H9 (cell line): ENCODE measurements at regions not wholly inside any gene's neighbourhood (a gene's known extent, or its start where the extent isn't known, plus 50 kb on each side); places are given as distances from the start of the nearest gene placed in this dataset.
"Not testable (repeated sequence)": the region's sequence is repeated elsewhere in the genome, so short reads cannot be mapped to it uniquely, and the experiment has no call there.

Experiments used
- DNase-seq: peaks from one replicate; pipeline ENCODE4 v3.0.0-alpha.2; 2017
- H2AFZ ChIP-seq: one replicate; pipeline ENCODE4 v1.6.1; 2013; ENCODE audit warnings: mild to moderate bottlenecking, low read length, control low read depth, moderate library complexity
- H2AK5ac ChIP-seq: 2 replicates; pipeline ENCODE4 v1.6.1; 2013; ENCODE audit warnings: low read length, control low read depth, mixed read lengths; ENCODE audit not compliant: insufficient read length
- H2BK120ac ChIP-seq: one replicate; pipeline ENCODE4 v1.6.1; 2013; ENCODE audit warnings: low read depth, mild to moderate bottlenecking, low read length, control low read depth, inconsistent platforms; ENCODE audit not compliant: poor library complexity, severe bottlenecking
- H2BK12ac ChIP-seq: 2 replicates; pipeline ENCODE4 v1.6.1; 2013; ENCODE audit warnings: low read length, control low read depth, mixed read lengths, low read depth; ENCODE audit not compliant: insufficient read length
- H2BK15ac ChIP-seq: 2 replicates; pipeline ENCODE4 v1.6.1; 2013; ENCODE audit warnings: low read depth, low read length, control low read depth
- H2BK20ac ChIP-seq: one replicate; pipeline ENCODE4 v1.6.1; 2013; ENCODE audit warnings: low read depth, mild to moderate bottlenecking, low read length, control low read depth, inconsistent platforms; ENCODE audit not compliant: poor library complexity, severe bottlenecking
- H2BK5ac ChIP-seq: 2 replicates; pipeline ENCODE4 v1.6.1; 2013; ENCODE audit warnings: low read length, control low read depth, mixed read lengths; ENCODE audit not compliant: insufficient read length
- H3K14ac ChIP-seq: 2 replicates; pipeline ENCODE4 v1.6.1; 2013; ENCODE audit warnings: low read length, control low read depth; ENCODE audit not compliant: insufficient read depth
- H3K18ac ChIP-seq: 2 replicates; pipeline ENCODE4 v1.6.1; 2013; ENCODE audit warnings: low read depth, mild to moderate bottlenecking, mixed read lengths, low read length, control low read depth; ENCODE audit not compliant: insufficient read length
- H3K23ac ChIP-seq: 2 replicates; pipeline ENCODE4 v1.6.1; 2013; ENCODE audit warnings: low read length, control low read depth, mixed read lengths, low read depth; ENCODE audit not compliant: insufficient read length
- H3K23me2 ChIP-seq: 2 replicates; pipeline ENCODE4 v1.6.1; 2013; ENCODE audit warnings: low read depth, mild to moderate bottlenecking, mixed read lengths, low read length, control low read depth; ENCODE audit not compliant: insufficient read length, poor library complexity, severe bottlenecking
- H3K27ac ChIP-seq: 2 replicates; pipeline ENCODE4 v1.5.1; 2013; ENCODE audit warnings: low read length, control low read depth, mixed read lengths, low read depth; ENCODE audit not compliant: insufficient read length
- H3K27me3 ChIP-seq: 2 replicates; pipeline ENCODE4 v1.6.1; 2013; ENCODE audit warnings: low read length, control low read depth, inconsistent platforms; ENCODE audit not compliant: insufficient read depth
- H3K4ac ChIP-seq: 2 replicates; pipeline ENCODE4 v1.6.1; 2013; ENCODE audit warnings: low read depth, mild to moderate bottlenecking, control low read depth, inconsistent platforms, low read length, moderate library complexity
- H3K4me1 ChIP-seq: 2 replicates; pipeline ENCODE4 v1.6.1; 2013; ENCODE audit warnings: low read length, control low read depth, inconsistent platforms; ENCODE audit not compliant: insufficient read depth
- H3K4me2 ChIP-seq: 2 replicates; pipeline ENCODE4 v1.6.1; 2013; ENCODE audit warnings: low read length, control low read depth, mixed read lengths; ENCODE audit not compliant: insufficient read length, insufficient read depth
- H3K56ac ChIP-seq: 2 replicates; pipeline ENCODE4 v1.6.1; 2013; ENCODE audit warnings: low read depth, mild to moderate bottlenecking, mixed read lengths, low read length, control low read depth; ENCODE audit not compliant: insufficient read length
- H3K79me1 ChIP-seq: 2 replicates; pipeline ENCODE4 v1.6.1; 2013; ENCODE audit warnings: low read depth, mild to moderate bottlenecking, moderate library complexity, low read length, control low read depth, inconsistent platforms; ENCODE audit not compliant: insufficient read depth, poor library complexity, severe bottlenecking
- H3K79me2 ChIP-seq: 2 replicates; pipeline ENCODE4 v1.6.1; 2013; ENCODE audit warnings: low read length, control low read depth, inconsistent platforms; ENCODE audit not compliant: insufficient read depth
- H3K9ac ChIP-seq: 2 replicates; pipeline ENCODE4 v1.6.1; 2013; ENCODE audit warnings: low read length, control low read depth, mixed read lengths; ENCODE audit not compliant: insufficient read length; ENCODE audit errors: extremely low read depth
- H3K9me3 ChIP-seq: one replicate; pipeline ENCODE4 v1.6.1; 2013; ENCODE audit warnings: low read depth, low read length, inconsistent platforms; ENCODE audit not compliant: control insufficient read depth
- H3T11ph ChIP-seq: one replicate; pipeline ENCODE4 v1.6.1; 2013; ENCODE audit warnings: mild to moderate bottlenecking, low read length, control low read depth, inconsistent platforms
- H4K20me1 ChIP-seq: one replicate; pipeline ENCODE4 v1.6.1; 2013; ENCODE audit not compliant: control insufficient read depth, insufficient read length, insufficient read depth
- H4K5ac ChIP-seq: 2 replicates; pipeline ENCODE4 v1.6.1; 2013; ENCODE audit warnings: low read depth, mild to moderate bottlenecking, mixed read lengths, low read length, control low read depth; ENCODE audit not compliant: insufficient read length
- H4K8ac ChIP-seq: replicated peaks from 2 replicates; pipeline ENCODE4 v1.6.1; 2013; ENCODE audit warnings: low read length, control low read depth, mixed read lengths, low read depth; ENCODE audit not compliant: insufficient read length
- H4K91ac ChIP-seq: 2 replicates; pipeline ENCODE4 v1.6.1; 2013; ENCODE audit warnings: low read depth, mild to moderate bottlenecking, moderate library complexity, mixed read lengths, low read length, control low read depth; ENCODE audit not compliant: insufficient read length
- H3K27ac Mint-ChIP-seq, 3 experiments: 2 replicates in 2 of 3; 3 replicates in 1 of 3; pipeline ENCODE4 v1.8.0; 2020 to 2021; ENCODE audit warnings: mixed read lengths in 3 of 3, mild to moderate bottlenecking in 1 of 3, moderate library complexity in 1 of 3
- H3K27me3 Mint-ChIP-seq: 2 replicates; pipeline ENCODE4 v1.8.0; 2021; ENCODE audit warnings: low read depth, mild to moderate bottlenecking, moderate library complexity, mixed read lengths
- H3K36me3 Mint-ChIP-seq, 3 experiments: 2 replicates in 2 of 3; 3 replicates in 1 of 3; pipeline ENCODE4 v1.8.0; 2020 to 2021; ENCODE audit warnings: low read depth in 3 of 3, mixed read lengths in 3 of 3; ENCODE audit not compliant: insufficient read depth in 1 of 3
- H3K4me1 Mint-ChIP-seq, 2 experiments: 2 replicates each; pipeline ENCODE4 v1.8.0; 2020; ENCODE audit warnings: mixed read lengths in 2 of 2
- H3K4me3 Mint-ChIP-seq, 2 experiments: 2 replicates in 1 of 2; 3 replicates in 1 of 2; pipeline ENCODE4 v1.8.0; 2020 to 2021; ENCODE audit warnings: mild to moderate bottlenecking in 2 of 2, mixed read lengths in 2 of 2, moderate library complexity in 1 of 2
- H3K9me3 Mint-ChIP-seq, 2 experiments: 2 replicates in 1 of 2; 3 replicates in 1 of 2; pipeline ENCODE4 v1.8.0; 2020; ENCODE audit warnings: mild to moderate bottlenecking in 2 of 2, mixed read lengths in 2 of 2, moderate library complexity in 1 of 2
- CTCF ChIP-seq: fragments of 200-600 bp; sonication (generic); conservative IDR thresholded peaks from 3 replicates; pipeline ENCODE4 v1.8.0; 2021; ENCODE audit warnings: antibody characterized with exemption, mild to moderate bottlenecking
- WGBS: extraction: QIAGEN DNeasy Blood & Tissue Kit; methylation state at CpG from one replicate; pipeline ENCODE4 v1.1.7; 2013; ENCODE audit warnings: missing lambda C conversion rate, low lambda C conversion rate, mixed read lengths; ENCODE audit not compliant: insufficient read length; ENCODE audit errors: extremely low coverage; 5-methylcytosine and 5-hydroxymethylcytosine counted together

GRCh38 chr4:12359420-12359819 is 930.7 kb upstream of the HS3ST1 start:
- H3K27ac ChIP-seq = no peak overlapping the region
- no peak overlapping the region for H4K5ac ChIP-seq
- no peak overlapping the region for H3K4me2 ChIP-seq
- H2BK120ac ChIP-seq = no peak overlapping the region
- H3K27me3 ChIP-seq = no peaks in the 10 kb centered on the region
- Mint-ChIP-seq H3K4me1 (peaks cover 18 to 24% of the 10 kb centered on the region in 2 experiments), H3K9me3 (0 out of 5 replicates have a peak, but pooled peaks cover 0 to 2% of the 10 kb centered on the region in 2 experiments), H3K27me3 (no peaks in the 10 kb centered on the region), H3K27ac (no peak overlapping the region), H3K36me3 (peaks cover 0 to 6% (median 0%) of the 10 kb centered on the region in 3 experiments; a peak in 3 of 7 replicates), H3K4me3 (no peak overlapping the region)
- no peak overlapping the region for H3K23ac ChIP-seq
- WGBS = no CpG with 5 or more reads among the region's 3 CpGs
- H4K91ac ChIP-seq = no peak overlapping the region
- no peak overlapping the region for H3K56ac ChIP-seq
- H3K9ac ChIP-seq = no peak overlapping the region
- H3K14ac ChIP-seq = no peak overlapping the region
- H3T11ph ChIP-seq = no peak overlapping the region
- no peaks in the 10 kb centered on the region for H3K9me3 ChIP-seq
- H4K20me1 ChIP-seq = no peaks in the 10 kb centered on the region
- H2BK5ac ChIP-seq = no peak overlapping the region
- H2AK5ac ChIP-seq = no peak overlapping the region
- H2BK20ac ChIP-seq = no peak overlapping the region
- H2BK15ac ChIP-seq = no peak overlapping the region
- no peaks in the 10 kb centered on the region; the same call in 1 of the 2 replicates for H3K4me1 ChIP-seq
- no peak for DNase-seq
- H3K18ac ChIP-seq = no peak overlapping the region
- no peak overlapping the region for H2AFZ ChIP-seq
- no peak overlapping the region for H2BK12ac ChIP-seq
- H3K79me2 ChIP-seq = no peaks in the 10 kb centered on the region
- no peaks in the 10 kb centered on the region for H3K79me1 ChIP-seq
- H4K8ac ChIP-seq = no peak overlapping the region
- no peak overlapping the region for H3K4ac ChIP-seq
- TF ChIP-seq CTCF = peak; percentile 43; the same call in 2 of the 3 replicates
- no peaks in the 10 kb centered on the region for H3K23me2 ChIP-seq

- not testable (repeated sequence) for H2BK120ac ChIP-seq, H3K79me1 ChIP-seq, H3K9me3 ChIP-seq, H3K4ac ChIP-seq, H3K27ac ChIP-seq, H2BK12ac ChIP-seq, H3K27me3 Mint-ChIP-seq, H3K23me2 ChIP-seq, H4K8ac ChIP-seq, H3K27ac Mint-ChIP-seq, H4K20me1 ChIP-seq, H4K5ac ChIP-seq, H2BK5ac ChIP-seq, H3K79me2 ChIP-seq, H2BK20ac ChIP-seq, H3K18ac ChIP-seq, H3K14ac ChIP-seq, H3K4me1 Mint-ChIP-seq, H3K4me3 Mint-ChIP-seq, DNase-seq, H3K27me3 ChIP-seq, H2BK15ac ChIP-seq, H3T11ph ChIP-seq, H3K56ac ChIP-seq, H2AK5ac ChIP-seq, H3K23ac ChIP-seq, H2AFZ ChIP-seq, H3K4me1 ChIP-seq, H3K9ac ChIP-seq, H4K91ac ChIP-seq, H3K4me2 ChIP-seq
- Mint-ChIP-seq H3K9me3 (peaks cover 16 to 25% of the 10 kb centered on the region in 2 experiments), H3K36me3 (peaks cover 2 to 20% (median 3%) of the 10 kb centered on the region in 3 experiments; a peak in 5 of 7 replicates)
- WGBS = no CpG with 5 or more reads among the region's 2 CpGs
Measured at GRCh38 chr4:12333083-12333482, 904.4 kb upstream of the HS3ST1 start.
